Activated naive CD4-positive, alpha-beta T cell treated with anti-CD3 and anti-CD28 coated beads, Interleukin-2, amount 50 U/mL, for 72 hours (primary cell): ENCODE measurements at regions not wholly inside any gene's neighbourhood (a gene's known extent, or its start where the extent isn't known, plus 50 kb on each side); places are given as distances from the start of the nearest gene placed in this dataset.
"Not testable (repeated sequence)": the region's sequence is repeated elsewhere in the genome, so short reads cannot be mapped to it uniquely, and the experiment has no call there.

Experiments
- ATAC-seq, 2 donors: fragments of 150-1000 bp; cut with Tn5 transposase; 2 replicates each; pipeline ENCODE4 v1.10.0; 2021; ENCODE audit warnings: mild to moderate bottlenecking in 2 of 2, moderate library complexity in 2 of 2
- DNase-seq, 2 donors: peaks; one replicate each; pipeline ENCODE4 v3.0.0; 2021 to 2022; ENCODE audit warnings: low spot score in 2 of 2
- H3K27ac Mint-ChIP-seq, 2 donors: one replicate each; pipeline ENCODE4 v1.8.0; 2022; ENCODE audit warnings: mild to moderate bottlenecking in 2 of 2, mixed read lengths in 2 of 2
- H3K36me3 Mint-ChIP-seq, 2 donors: one replicate each; pipeline ENCODE4 v1.8.0; 2022; ENCODE audit warnings: mixed read lengths in 2 of 2
- H3K9me3 Mint-ChIP-seq, 2 donors: one replicate each; pipeline ENCODE4 v1.8.0; 2022; ENCODE audit warnings: mixed read lengths in 2 of 2

DNA sequence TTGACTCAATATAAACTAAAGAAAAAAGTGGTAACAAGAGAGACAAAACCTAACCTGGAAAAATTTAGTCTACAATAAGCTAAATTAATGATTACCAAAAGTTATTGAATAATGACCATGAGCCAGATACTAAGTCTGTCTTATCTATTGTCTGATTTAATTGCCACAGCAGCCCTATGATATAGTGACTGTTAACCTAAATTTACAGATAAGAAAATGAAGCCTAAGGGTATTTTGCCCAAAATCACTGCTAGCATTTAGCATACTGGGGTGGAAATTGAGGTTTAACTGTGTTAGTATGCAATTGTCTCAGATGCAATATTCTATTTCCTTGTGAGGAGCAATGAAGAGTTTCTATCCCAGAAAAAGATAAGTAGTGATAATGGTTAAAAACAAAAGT, 361.0 kb upstream of the EYS start:
- ATAC-seq, result no peak
- DNase-seq, result no peak
- Mint-ChIP-seq H3K9me3 (peaks cover 12% of the 10 kb centered on the region in 2 donors), H3K27ac (no peak overlapping the region), H3K36me3 (no peaks in the 10 kb centered on the region)

DNA sequence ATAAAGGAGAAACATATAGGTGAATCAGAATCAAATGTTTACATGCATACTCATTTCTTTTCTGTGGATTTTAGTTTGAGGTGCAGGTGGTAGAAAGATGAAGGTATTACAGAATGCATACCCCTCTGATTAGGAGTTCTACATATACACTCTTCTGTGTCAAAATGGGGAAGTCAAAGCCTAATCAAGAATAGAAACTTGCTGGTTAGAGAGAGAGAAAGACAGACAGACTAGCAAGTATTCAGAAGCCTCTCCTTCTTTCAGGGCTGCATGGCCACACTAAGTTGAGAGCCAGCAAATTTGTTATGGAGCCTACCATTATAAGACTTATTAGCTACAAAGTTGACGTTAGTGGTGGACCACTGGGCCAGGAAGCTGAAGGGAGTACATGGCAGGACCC, 358.3 kb upstream of the EYS start:
- Mint-ChIP-seq H3K9me3 (peaks cover 13 to 15% of the 10 kb centered on the region in 2 donors), H3K27ac (no peak overlapping the region), H3K36me3 (no peaks in the 10 kb centered on the region)
- no peak for DNase-seq
- no peak for ATAC-seq

DNA sequence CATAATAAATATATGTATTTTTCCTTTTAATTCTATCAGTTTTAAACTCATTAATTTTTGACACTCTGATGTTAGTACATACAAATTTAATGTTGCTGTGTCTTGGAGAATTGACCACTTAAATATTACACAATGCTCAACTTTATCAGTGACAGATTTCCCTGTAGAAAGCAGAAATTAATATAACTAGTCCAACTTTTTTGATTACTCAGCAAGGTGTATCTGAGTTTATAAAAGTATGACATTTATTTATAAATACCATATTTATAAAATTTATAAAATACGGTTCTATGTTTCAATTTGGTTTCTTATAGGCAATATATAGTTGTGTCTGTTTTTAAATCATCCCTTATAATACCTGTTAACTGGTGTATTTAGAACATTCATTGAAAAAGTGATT, 350.0 kb upstream of the EYS start:
- DNase-seq, result no peak
- Mint-ChIP-seq H3K36me3 (peaks cover 0 to 5% of the 10 kb centered on the region in 2 donors), H3K9me3 (peaks cover 12 to 14% of the 10 kb centered on the region in 2 donors), H3K27ac (no peak overlapping the region)
- no peak for ATAC-seq

DNA sequence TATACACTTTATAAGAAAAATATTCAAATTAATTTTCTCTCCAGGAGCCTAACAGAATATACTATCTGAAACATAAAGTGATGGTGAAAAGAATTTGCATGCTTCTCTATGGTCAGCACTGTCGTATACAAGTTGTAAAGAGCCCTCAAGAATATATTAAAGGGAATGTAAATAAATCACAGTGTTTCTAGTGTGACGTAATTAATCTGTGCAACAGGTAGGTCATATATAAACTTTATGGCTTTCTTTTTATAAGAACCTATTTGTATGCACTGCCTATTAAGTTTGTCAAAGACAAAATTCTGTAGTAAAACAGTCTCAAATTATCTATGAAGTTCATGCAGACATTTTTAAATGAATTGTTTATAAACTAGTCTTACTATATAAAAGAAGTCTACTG, 347.9 kb upstream of the EYS start:
- Mint-ChIP-seq H3K27ac (no peak overlapping the region), H3K36me3 (peaks cover 0 to 5% of the 10 kb centered on the region in 2 donors), H3K9me3 (peaks cover 12 to 14% of the 10 kb centered on the region in 2 donors)
- ATAC-seq, result no peak
- no peak for DNase-seq

DNA sequence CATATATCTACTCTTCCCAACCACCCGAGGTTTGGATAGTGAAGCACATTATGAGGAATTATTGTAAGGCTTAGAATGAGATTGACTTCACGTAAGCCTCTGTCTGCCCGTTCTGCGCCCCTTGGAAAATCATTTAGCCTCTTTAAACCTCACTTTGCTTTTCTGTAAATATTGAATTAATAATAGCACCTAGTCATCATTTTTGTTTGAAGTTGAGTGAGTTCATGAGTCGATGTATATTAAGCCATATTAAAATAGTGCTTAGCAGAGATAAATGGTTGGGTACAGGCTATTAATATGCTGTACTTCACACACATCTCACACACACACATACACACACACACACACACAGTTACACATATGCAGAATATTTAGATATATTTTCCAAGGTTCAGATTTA, 344.8 kb upstream of the EYS start:
- Mint-ChIP-seq H3K36me3 (peaks cover 0 to 5% of the 10 kb centered on the region in 2 donors), H3K27ac (no peak overlapping the region), H3K9me3 (peaks cover 12 to 14% of the 10 kb centered on the region in 2 donors)
- ATAC-seq, result no peak
- no peak for DNase-seq

DNA sequence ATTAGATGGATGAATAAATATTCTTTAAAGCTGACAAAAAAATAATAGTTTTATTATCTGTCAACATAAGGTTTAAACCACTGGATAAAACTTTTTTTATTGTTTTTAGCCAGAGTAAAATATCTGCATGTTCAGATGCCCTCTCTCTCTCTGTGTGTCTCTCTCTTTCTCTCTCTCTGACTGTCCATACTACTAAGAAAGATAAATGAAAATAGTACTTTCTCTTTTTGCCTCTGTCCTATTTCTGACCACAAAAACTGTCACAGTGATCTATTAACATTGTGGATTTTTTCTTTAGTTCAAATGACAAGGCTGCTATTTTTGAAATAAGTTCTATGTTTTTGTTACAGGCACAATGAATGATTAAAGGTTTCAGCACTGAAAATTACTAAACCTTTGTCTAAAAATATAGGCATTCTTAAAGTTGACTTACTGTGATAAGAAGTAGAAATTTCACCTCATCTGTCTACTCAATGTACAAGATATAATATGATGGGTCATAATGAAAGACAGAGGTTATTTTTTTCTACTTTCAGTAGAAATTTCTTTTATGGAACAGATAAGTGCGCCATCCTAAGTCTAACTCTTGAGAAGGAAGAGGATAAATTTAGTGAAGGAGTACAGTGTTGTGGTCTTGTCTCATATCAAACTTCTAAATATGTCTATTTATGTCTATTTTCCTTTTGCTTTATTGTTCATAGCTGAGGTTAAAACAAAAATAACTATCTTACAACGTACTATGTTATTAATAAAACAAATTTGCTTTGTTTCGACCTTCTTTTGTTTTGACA, 341.9 kb upstream of the EYS start:
- H3K27ac Mint-ChIP-seq, result no peak overlapping the region

DNA sequence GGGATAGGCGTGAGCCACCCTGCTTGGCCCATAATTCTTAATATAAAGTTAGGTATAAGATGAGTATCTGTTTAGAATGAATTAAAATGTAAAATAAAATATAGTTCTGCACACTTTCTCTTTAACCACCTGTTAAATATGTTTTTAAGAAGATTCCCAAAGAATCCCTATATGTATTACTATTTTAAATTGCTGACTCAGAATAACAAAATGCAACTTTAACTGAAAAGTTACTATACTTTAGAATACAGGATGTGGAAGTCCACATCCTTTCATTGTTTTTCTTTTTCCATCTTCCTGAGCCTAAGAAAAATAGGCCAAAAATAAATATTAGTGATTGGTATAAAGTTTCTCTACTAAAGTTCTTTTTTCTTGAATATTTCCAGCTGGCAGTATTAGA, 325.6 kb upstream of the EYS start:
- DNase-seq (no peak), ATAC-seq (no peak)
- Mint-ChIP-seq H3K9me3 (peaks cover 9 to 18% of the 10 kb centered on the region in 2 donors), H3K27ac (no peak overlapping the region), H3K36me3 (no peaks in the 10 kb centered on the region)

More for the DNA sequence above, 341.9 kb upstream of the EYS start:
- peaks cover 10 to 12% of the 10 kb centered on the region in 2 donors for H3K9me3 Mint-ChIP-seq
- no peak for DNase-seq
- no peak for ATAC-seq
- peaks cover 0 to 5% of the 10 kb centered on the region in 2 donors for H3K36me3 Mint-ChIP-seq

DNA sequence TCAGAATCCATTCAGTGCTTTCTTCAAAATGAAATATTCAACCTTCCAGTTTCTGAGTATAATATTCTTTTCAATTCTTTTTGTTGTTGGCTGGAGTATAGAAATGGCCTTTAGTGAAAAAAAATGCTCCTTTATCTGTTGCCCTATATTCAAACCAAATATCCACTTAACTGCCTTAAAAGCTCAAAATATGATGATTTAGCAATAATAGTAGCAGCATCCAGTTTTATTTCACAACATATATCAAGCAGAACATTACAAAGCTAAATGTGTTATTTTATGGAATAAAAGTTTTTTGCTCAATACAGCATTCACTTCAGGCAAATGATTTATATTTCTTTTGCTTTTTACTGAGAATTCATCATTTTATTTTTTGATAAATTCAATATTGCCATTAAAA, 322.4 kb upstream of the EYS start:
- DNase-seq (no peak), ATAC-seq (no peak)
- Mint-ChIP-seq H3K9me3 (peaks cover 7 to 9% of the 10 kb centered on the region in 2 donors), H3K36me3 (no peaks in the 10 kb centered on the region), H3K27ac (no peak overlapping the region)

DNA sequence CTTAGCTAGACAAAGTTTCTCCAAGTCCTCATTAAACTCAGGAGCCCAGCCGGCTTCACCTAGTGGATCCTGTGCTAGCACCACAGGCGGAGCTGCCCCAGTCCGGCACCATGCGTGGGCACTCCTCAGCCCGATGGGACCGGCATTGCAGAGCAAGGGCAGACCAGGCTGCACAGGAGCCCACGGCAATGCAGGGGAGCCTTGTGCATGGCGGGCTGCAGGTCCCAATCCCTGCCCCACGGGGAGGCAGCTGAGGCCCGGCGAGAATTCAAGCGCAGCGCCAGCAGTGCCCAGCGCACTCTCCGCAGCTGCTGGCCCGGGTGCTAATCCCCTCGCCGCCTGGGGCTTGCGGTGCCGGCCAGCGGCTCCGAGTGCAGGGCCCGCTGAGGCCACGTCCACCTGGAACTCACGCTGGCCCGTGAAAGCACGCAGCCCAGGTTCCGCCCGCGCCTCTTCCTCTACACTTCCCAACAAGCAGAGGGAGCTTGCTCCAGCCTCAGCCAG, 292.3 kb upstream of the EYS start:
- DNase-seq (no peak), ATAC-seq (no peak)
- H3K9me3 Mint-ChIP-seq, result peaks cover 0 to 4% of the 10 kb centered on the region in 2 donors
- H3K36me3 Mint-ChIP-seq, result no peaks in the 10 kb centered on the region
- H3K27ac Mint-ChIP-seq, result no peak overlapping the region

DNA sequence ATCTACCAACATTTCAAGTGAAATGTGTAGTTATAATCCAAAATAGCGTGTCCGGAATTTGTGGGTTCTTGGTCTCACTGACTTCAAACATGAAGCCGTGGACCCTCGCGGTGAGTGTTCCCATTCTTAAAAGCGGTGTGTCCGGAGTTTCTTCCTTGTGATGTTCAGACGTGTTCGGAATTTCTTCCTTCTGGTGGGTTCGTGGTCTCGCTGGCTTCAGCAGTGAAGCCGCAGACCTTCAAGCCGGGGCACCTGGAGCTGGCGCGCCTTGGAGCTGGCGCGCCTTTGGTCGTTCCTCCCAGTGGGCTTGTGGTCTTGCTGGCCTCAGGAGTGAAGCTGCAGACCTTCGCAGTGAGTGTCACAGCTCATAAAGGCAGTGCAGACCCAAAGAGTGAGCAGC, 291.5 kb upstream of the EYS start:
- DNase-seq (no peak), ATAC-seq (no peak)
- peaks cover 0 to 4% of the 10 kb centered on the region in 2 donors for H3K9me3 Mint-ChIP-seq
- no peak overlapping the region for H3K27ac Mint-ChIP-seq
- no peaks in the 10 kb centered on the region for H3K36me3 Mint-ChIP-seq

DNA sequence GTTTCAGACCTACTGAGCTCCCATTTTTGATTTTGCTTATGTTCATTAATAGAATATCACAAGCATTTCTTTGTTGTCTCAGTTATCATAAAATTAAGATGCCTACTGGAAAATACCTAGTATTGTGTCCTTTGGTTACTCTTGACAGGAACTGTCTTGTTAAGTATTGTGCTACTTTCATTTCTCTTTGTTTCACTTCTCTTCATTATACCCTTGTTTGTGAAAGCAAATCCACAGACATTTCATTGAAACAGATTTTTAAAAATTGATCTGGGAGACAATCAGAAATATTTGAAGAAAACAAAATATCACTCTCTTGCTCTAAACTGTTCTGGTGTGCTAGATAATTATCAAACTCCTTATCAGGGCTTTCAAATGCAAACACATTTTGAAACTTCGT, 290.5 kb upstream of the EYS start:
- H3K27ac Mint-ChIP-seq, result no peak overlapping the region
- H3K36me3 Mint-ChIP-seq, result no peaks in the 10 kb centered on the region
- peaks cover 4 to 8% of the 10 kb centered on the region in 2 donors for H3K9me3 Mint-ChIP-seq
- DNase-seq, result no peak
- no peak for ATAC-seq

DNA sequence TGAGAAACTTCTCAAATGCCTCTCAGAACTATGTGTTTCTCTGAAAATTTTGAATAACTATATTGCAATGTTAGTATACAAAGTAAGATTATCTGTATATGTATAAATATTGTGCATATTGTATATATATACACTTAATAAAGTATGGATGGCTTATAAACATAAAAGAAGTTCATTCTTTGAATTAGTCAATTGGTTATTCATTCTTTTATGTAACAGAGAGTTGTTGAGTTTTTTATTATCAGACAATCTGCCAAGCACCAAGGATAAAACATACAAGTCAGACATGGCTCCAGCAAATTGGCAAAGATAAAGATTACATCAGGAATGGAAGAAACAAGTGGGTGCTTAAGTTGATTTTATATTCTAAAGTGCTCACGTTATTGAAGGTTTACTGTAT, 289.1 kb upstream of the EYS start:
- no peak overlapping the region for H3K27ac Mint-ChIP-seq
- no peak for DNase-seq
- H3K9me3 Mint-ChIP-seq, result peaks cover 4 to 8% of the 10 kb centered on the region in 2 donors
- ATAC-seq, result no peak
- no peaks in the 10 kb centered on the region for H3K36me3 Mint-ChIP-seq

DNA sequence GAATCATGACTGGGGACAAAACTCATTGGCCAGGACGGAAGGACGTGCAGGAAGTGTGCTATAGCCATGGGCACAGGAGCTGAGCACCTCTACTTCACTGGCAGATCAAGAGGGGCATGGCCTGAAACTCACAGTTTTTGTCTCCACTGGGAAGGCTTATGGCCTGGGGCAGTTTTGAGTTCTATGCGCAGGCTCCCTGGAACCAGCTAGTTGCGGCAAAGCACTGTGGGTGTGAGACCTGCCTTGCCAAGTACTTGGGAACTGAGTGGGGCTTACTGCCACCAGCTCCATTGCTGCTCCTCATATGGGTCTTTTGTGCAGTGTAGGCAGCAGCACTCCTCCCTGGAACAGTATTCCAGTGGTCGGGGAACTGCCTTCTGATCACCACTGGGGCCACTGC, 282.6 kb upstream of the EYS start:
- ATAC-seq (no peak), DNase-seq (no peak)
- Mint-ChIP-seq H3K36me3 (no peaks in the 10 kb centered on the region), H3K27ac (no peak overlapping the region), H3K9me3 (peaks cover 13 to 25% of the 10 kb centered on the region in 2 donors)

DNA sequence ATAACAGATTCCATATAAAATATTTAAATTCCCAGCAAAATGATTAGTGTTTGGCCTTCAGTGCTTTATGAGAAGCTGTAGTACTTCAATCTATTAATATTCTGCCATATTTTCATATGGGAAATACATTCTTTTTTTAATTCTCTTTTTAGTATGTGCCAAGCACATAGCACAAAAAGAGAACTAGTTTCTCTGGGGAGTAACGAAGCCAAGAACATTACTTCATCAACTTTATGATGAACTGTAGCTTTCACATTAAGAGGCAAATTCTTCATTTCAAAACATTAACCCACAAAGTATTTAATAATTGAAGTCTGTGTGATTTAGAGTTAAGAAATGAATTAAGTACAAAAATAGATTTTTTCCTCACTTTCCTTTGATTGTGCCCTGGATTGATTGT, 281.0 kb upstream of the EYS start:
- no peak for DNase-seq
- no peak for ATAC-seq

DNA sequence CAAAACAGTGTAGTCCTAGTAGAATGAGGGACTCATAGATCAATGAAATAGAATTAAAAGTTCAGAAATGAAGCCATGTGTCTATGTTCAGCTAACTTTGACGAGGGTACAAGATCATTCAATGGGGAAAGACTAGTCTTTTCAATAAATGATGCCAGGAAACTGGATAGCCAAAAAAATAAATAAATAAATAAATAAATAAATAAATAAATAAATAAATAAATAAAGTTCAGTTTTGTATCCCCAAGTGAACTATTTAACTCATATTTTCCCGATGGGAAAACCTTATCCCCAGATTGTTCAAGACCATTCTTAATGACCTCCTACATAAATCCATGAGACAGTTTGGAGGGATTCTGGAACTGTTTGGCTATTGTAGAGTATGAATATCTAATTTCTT, 277.1 kb upstream of the EYS start:
- Mint-ChIP-seq H3K27ac (no peak overlapping the region), H3K36me3 (peaks cover 0 to 6% of the 10 kb centered on the region in 2 donors), H3K9me3 (peaks cover 23 to 29% of the 10 kb centered on the region in 2 donors)
- DNase-seq (no peak), ATAC-seq (no peak)

More for the DNA sequence above, 281.0 kb upstream of the EYS start:
- Mint-ChIP-seq H3K9me3 (peaks cover 11 to 24% of the 10 kb centered on the region in 2 donors), H3K36me3 (no peaks in the 10 kb centered on the region), H3K27ac (no peak overlapping the region)

DNA sequence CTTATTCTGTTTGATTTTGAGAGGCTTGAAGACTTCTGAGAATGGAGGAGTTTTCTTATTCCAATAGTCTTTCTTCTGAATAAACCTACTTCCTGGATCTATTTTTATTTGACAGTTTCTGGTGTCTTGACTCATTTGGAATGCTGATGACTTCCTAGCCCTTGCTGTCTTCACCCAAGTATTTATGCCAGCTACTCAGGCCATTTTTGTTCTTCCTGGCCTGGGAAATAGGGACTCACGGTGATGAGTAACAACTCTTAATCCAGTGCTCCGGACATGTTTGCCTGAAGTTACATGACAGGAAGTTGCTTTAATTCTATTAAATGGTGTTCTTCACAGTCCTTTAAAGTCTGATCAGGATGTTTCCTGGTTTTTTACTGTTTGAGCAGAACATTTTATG, 272.1 kb upstream of the EYS start:
- DNase-seq (no peak), ATAC-seq (no peak)
- Mint-ChIP-seq H3K27ac (no peak overlapping the region), H3K9me3 (peaks cover 12 to 26% of the 10 kb centered on the region in 2 donors), H3K36me3 (peaks cover 0 to 6% of the 10 kb centered on the region in 2 donors)

DNA sequence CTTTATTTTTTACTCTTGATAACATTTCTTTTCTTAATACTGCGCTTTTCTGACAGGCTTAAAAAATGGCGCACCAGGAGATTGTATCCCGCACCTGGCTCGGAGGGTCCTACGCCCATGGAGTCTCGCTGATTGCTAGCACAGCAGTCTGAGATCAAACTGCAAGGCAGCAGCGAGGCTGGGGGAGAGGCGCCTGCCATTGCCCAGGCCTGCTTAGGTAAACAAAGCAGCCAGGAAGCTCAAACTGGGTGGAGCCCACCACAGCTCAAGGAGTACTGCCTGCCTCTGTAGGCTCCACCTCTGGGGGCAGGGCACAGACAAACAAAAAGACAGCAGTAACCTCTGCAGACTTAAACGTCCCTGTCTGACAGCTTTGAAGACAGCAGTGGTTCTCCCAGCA, 264.2 kb upstream of the EYS start:
- not testable (repeated sequence) for H3K36me3 Mint-ChIP-seq, ATAC-seq, DNase-seq, H3K27ac Mint-ChIP-seq
- H3K9me3 Mint-ChIP-seq, result peaks cover 8 to 11% of the 10 kb centered on the region in 2 donors

DNA sequence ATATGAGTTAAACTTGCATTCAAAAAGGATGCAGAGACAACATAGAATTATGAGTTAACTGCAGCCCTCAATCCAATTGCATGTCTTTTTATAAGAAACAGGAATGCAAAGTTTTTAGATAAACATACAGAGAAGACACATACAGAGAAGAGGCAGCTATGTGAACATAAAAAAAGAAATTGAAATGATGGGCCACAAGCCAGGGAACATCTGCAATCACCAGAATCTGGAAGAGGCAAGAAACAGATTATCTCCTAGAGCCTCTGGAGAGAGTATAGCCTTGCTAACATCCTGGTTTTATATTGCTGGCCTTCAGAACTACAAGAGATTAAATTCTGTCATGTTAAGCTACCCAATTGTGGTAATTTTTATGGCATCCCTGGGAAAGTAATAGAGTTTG, 257.2 kb upstream of the EYS start:
- Mint-ChIP-seq H3K36me3 (no peaks in the 10 kb centered on the region), H3K27ac (no peak overlapping the region), H3K9me3 (peaks cover 9 to 13% of the 10 kb centered on the region in 2 donors)
- DNase-seq (no peak), ATAC-seq (no peak)
